WI38 (cell line): ENCODE measurements at regions not wholly inside any gene's neighbourhood (a gene's known extent, or its start where the extent isn't known, plus 50 kb on each side); places are given as distances from the start of the nearest gene placed in this dataset.

Source experiments
- H3K4me3 ChIP-seq: 2 replicates; pipeline ENCODE4 v1.5.1; 2011; ENCODE audit warnings: low read depth, mild to moderate bottlenecking, control low read depth, low read length
- CTCF ChIP-seq: IDR thresholded peaks from 2 replicates; pipeline ENCODE4 v1.5.1; 2012; ENCODE audit warnings: low read depth, mild to moderate bottlenecking, control low read depth, low read length

GRCh38 chr1:73611681-73612080 lies 586.3 kb downstream of the LRRIQ3 start:
- TF ChIP-seq CTCF = no peak
- H3K4me3 ChIP-seq = no peak overlapping the region

- no peak overlapping the region for H3K4me3 ChIP-seq
- TF ChIP-seq CTCF = no peak
Measured at GRCh38 chr1:73604739-73605138, 593.2 kb downstream of the LRRIQ3 start.

GRCh38 chr1:73604211-73604610 lies 593.8 kb downstream of the LRRIQ3 start:
- no peak for TF ChIP-seq CTCF
- no peak overlapping the region for H3K4me3 ChIP-seq

GRCh38 chr1:73593804-73594203 lies 604.2 kb downstream of the LRRIQ3 start:
- no peak overlapping the region for H3K4me3 ChIP-seq
- no peak for TF ChIP-seq CTCF

- no peak for TF ChIP-seq CTCF
- H3K4me3 ChIP-seq = no peak overlapping the region
Measured at GRCh38 chr1:73593364-73593763, 604.6 kb downstream of the LRRIQ3 start.

GRCh38 chr1:73587080-73587479 lies 610.9 kb downstream of the LRRIQ3 start:
- TF ChIP-seq CTCF = no peak

GRCh38 chr1:73577206-73577605 lies 620.8 kb downstream of the LRRIQ3 start:
- H3K4me3 ChIP-seq = no peak overlapping the region
- TF ChIP-seq CTCF = no peak

More at GRCh38 chr1:73587080-73587479, 610.9 kb downstream of the LRRIQ3 start:
- H3K4me3 ChIP-seq = no peak overlapping the region
